ENCODE measurements at regions not wholly inside any gene's neighbourhood (a gene's known extent, or its start where the extent isn't known, plus 50 kb on each side); places are given as distances from the start of the nearest gene placed in this dataset.

DNA sequence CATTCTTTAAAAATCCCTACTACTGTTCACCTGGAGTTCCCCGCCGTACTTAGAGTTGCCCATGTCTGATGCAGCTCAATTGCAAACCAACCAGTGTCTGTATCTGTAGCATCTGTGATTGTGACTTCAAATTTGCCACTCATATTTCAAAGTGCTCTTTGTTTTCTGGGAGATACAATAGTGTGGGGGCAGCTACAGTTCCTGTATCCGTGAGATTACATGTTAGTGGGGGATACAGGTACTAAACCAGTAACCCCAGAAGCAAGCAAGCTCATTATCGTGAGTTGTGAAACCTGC is 140.9 kb downstream of the ANKRD60 start:
- DNase-seq: no peak

DNA sequence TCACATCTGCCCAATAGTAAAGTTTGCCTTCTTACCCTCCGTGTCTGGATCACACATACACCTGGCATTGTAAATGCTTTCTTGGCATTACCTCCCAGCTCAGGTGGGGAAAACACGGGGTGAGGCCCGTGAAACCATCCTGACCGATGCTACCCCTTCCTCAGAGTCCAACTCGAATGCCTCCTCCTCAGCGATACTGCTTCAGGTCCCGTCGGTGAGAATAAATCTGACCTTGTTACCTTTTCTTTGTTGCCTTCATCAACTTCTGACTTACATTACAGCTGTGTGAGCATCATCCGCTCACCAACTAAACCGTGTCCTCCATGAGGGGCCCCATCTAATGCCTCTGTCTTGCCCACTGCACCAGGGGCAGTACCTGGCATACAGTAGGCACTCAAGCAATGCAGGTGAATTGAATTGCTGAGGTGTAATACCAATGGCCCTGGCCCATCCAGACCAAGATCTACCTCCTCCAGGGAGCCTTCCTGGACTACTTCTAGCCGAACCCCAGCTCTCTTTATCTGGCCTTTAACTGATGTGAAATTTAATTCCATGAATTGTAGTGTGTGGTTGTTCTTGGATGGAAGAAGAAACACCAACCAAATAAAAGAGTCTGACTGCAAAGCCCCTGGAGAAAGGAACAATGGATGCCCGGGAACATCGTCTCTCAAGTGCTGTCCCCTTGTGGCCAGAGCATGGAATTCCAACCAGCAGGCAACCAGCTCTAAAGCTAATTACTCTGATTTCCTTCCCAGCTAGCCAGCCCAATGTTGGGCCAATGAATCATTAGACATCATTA is 141.5 kb downstream of the ANKRD60 start:
- DNase-seq: peak; percentile 32

DNA sequence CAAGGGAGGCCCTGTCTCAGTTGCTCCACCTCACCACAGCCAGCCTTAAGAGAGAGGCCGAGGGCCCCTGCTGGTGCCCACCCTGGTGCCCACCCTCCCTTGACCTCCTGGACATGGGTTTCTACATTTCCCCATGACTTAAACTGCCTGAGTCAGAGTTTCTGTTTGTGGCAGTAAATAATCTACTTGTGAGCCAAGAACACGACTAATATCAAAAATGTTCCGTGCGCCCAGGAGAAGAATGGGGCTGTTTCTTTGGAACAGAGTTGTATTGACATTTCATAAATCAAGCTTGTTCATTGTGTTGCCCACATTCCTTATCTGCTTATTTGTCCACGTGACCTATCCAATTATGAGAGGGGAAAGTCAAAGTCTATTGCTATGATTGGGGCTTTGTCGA is 143.5 kb downstream of the ANKRD60 start:
- no peak for DNase-seq

DNA sequence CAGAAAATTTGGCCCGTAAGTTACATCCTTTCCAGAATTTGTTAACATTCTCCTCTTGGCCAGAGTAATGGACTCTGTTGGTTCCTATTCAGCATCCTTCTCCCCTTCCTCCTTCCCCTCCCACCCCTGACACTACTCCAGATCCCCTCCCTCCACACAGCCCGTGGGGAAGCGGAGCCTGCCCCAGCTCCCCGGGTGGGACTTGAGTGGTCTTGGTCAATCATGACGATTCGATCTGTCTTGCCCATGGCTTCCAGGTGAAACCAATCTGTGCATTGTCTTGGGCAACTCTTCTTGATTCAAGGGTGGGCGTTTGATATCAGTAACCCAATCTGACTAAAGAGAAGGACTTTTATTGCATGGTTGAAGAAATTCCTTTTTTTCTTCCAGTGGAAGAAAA is 143.9 kb downstream of the ANKRD60 start:
- DNase-seq: no peak

DNA sequence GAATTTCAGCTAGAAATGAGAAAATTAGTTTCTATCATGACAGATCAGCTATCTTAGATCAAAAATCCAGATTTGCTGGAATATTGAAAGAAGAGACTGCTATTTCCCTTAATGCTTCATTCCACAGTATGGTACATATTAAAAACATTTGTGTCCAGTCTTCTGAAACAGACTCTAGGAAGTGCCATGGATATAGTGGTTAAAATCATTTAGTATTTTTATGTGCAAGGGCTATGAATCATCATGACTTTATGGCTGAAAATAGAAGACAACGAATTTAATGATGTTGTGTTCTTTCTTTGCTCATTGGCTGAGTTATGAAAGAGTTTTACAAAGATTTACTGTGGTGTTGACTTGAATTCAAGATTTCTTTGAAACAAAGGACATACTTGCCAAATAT is 146.6 kb downstream of the ANKRD60 start:
- no peak for DNase-seq

DNA sequence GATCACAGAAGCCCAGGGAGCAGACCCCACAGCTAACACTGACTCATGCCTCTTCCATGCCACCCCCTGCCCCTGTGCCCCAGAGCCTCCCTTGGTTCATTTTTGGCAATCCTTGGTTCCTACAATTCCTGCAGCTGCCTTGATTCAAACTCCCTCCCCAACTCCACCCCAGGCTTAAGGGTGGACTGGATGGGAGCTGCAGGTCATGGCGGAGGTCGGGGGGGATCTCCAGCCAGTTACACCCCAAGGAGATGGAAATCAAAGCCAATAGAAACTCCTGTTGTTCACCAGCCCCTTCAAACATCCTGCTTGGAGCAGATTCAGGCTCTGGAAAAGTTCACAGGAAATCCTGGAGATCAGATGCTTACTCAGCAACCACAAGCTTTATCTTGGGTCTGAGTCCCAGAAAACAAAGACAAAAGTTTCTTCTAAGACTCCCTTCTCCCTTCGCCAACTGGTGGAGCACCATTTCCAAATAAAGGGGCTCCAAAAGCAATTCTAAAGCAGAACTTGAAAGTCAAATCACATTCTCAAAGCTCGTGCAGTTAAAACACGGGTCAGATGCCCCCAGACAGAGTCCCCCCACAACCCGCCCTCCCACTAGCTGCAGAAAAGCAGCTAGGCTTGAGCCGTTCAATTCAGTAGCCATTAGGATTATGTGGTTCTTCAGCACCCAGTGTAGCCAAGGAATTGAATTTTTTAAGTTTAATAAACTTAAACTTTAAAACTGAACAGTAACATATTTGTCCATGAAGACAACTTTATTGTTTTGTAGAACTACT is 149.5 kb downstream of the ANKRD60 start:
- DNase-seq: no peak

DNA sequence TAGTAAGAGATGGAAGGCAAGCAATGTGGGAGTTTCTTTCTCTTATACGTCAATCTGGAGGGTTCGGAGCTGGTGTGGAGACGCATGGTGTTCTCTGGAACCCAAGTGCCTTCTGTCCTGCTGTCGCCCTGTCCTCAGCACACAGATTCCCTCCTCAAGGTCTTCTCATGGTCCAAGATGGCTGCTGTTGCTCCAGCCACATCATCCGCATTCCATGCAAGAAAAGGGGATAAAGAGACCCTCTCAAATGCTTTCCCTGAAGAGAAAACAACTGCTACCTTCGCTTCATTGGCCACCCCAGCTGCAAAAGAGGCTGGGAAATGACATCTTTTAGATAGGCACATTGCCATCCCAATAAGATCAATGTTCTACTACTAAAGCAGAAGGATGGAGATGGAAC is 151.2 kb downstream of the ANKRD60 start:
- no peak for DNase-seq

DNA sequence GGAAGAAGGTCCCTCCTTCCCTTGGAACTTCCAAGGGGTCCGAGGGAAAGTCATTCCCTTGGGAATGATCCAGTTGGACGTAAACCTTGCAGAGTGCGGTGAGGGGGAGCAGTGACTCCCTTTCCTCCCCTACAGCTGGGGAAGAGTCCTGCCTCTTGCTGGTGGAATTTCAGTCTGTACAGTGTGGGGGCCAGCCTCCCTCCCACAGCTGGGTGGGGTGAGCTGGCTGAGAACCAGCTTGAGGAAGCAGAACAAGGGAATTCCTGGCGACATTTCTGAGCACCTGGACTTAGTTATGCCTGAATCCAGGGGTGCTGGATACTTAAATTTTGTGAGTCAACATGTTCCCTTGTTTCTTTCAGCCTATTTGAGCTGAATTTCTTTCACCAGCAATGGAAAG is 152.0 kb downstream of the ANKRD60 start:
- DNase-seq: no peak

DNA sequence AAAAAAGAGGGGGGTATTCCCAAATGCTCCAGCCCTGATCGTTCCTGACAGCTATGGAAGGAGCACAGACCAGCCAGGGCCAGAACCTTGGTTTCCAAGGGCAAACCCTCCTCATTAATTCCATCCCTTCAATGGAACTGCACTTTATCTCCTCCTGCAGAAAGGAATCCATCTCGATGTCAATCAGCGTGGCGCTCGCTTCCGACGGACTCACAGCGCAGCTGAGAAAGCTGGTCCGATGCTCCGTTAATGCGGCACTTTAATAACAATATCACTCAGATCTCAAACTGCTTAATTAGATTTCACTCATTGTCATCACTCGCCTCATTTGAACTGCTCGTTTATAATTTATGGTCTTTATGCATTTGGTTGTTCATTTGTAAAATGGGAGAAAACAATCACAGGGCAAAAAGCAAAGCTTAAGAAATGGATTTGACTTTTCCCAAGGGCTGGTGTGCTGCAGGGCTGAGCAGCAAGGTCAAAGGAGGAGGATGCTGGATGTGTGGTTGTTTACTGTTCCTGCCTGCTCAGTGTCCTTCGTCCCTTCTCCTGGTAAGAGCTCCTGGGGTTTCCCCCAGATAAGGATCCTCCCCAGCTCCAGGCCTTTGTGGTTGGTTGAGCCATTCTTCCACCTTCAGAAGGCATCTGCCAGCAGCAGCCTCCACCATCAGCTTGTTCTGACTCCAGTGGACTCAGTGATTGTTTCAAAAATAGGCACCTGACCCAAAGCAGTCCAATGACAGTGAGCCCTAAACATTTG is 152.7 kb downstream of the ANKRD60 start:
- DNase-seq: no peak

DNA sequence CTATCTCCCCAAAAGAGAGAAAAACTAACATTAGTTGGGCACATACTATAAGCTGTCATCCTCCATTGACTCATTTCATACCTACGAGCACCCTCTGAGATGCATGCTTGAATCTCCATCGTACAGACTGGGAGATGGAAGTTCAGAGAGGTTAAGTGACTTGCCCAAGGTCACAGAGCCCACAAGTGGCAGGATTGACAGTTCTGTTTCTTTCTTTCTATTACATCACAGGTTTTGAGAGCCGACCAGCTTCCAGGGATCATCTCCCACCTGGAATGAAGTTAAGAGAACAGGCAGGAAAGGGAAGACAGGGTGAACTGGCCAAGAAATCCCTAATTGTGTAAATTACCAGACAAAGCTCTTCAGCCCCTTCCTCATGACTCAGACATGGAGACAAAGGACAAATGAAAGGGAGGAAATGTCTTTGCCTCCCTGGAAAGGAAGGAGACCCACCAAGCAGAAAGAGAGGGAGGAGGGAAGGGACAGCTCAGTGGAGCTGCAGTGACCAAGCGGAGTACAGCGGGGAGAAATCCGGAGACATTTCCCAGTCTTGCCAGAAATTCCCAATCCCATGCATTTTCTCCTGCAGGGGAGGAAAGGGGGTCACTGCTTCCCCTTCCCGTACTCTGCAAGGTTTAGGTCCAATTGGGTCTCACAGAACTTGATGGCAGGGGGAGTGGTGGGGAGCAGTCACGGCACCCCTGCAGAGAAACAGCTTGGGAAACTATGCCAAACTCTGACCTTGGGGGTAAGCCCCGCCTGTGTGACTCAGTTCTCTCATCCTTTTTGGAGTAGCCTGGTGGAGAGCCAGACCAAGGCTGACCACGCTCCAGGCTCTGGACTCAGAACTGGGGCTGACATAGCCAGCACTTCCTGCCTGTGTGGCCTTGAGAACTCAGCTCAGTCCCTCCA is 154.3 kb downstream of the ANKRD60 start:
- DNase-seq: no peak

DNA sequence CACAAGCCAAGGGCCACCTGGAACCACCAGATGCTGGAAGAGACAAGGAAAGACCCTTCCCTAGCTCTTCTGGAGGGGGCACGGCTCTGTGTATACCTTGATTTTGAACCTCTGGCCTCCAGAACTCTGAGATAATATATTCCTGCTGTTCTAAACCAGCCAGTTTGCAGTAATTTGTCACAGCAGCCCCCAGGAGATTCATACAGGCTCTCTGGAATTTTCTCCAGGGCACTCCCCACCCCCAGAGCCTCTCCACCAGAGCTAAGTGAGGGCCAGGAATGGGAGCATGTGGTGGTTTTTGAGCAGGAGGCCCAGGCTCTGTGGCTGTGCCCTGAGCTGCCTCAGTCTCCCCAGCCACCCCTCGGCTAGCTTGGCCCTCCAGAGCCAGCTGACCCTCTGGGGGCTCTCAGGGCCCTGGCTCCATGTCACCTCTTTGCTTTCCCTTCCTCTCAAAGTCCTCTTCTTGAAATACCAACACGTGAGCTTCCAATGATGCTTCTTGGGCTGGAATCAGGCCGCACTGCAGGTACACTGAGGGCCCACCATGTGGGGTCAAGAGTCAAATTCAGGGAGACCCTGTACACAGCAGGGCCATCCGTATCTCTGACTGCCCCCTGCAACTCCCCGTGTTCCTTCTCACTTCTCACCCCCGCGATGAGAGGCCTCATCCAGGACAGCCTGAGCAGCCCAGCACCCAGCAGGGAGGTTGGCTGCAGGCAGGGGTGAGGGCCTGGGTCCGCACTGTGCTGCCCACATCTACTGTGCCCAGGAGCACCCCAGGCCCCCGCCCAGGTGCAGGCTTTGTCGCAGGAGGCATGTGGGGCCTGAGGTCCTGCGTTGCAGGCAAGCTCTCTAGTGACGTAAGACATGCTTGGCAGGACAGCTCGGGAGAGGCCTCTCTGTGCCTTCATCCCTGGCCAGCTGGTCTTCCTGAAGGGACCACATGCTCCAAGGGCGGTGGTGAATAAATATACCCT is 155.5 kb downstream of the ANKRD60 start:
- no peak for DNase-seq

DNA sequence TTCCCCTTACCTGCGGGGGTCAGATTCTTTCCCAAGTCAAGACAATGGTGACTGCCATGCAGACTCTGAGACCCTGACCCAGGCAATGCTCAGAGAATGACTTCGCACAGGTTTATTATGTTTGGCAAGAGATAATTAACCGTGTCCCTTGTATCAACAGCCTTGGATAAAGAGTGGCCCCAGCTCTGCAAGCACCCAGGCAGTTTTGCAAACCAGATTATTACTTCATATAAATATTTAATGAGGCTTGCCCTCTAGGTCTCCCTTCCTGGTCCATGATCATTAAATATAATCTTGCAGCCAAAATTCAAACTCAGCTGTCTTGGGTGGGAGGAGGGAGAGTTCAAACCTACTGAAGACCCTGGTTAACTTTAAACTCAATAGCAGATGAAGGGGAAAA is 156.5 kb downstream of the ANKRD60 start:
- DNase-seq: no peak

DNA sequence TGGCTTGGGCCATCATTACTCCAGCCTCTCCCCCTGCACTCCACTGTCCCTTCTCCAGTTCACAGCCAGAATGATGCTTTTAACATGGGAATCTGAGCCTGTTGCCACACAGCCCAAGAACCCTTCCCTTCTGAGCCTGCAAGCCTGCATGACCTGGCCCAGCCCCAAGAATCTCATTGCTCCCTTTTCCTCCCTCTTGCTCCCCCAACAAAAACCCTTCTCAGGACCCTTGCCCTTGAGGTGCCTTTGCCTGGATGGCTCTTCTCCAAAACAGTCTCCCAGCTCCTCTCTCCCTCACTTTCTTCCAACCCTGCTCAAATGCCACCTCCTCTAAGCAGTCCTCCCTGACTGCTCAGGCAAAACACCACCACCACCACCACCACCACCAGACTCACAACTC is 157.2 kb downstream of the ANKRD60 start:
- DNase-seq: no peak

DNA sequence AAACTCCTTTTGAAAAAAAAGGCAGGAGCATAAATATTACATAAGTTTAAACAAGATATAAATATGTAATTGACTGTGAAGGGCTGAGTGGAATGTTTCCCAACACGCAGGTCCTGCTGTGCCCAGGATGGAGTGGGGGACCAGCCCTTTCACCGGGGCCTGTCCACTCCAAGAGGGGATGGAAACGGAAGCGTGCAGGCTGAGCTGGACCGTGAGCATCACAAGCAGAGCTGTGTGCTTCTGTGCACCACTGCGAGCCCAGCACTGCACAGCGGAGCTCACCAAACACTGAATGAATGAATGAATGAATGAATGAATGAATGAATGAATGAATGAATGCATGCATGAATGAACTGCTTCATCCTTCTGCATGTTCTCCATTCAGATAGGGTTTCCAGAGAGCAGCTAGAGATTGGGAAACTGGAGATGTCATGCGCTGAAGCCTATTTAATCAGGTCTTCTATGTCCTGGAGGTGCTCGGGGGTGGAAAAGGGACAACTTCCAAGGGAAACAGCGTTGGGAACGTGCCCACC is 157.7 kb downstream of the ANKRD60 start:
- no peak for DNase-seq

DNA sequence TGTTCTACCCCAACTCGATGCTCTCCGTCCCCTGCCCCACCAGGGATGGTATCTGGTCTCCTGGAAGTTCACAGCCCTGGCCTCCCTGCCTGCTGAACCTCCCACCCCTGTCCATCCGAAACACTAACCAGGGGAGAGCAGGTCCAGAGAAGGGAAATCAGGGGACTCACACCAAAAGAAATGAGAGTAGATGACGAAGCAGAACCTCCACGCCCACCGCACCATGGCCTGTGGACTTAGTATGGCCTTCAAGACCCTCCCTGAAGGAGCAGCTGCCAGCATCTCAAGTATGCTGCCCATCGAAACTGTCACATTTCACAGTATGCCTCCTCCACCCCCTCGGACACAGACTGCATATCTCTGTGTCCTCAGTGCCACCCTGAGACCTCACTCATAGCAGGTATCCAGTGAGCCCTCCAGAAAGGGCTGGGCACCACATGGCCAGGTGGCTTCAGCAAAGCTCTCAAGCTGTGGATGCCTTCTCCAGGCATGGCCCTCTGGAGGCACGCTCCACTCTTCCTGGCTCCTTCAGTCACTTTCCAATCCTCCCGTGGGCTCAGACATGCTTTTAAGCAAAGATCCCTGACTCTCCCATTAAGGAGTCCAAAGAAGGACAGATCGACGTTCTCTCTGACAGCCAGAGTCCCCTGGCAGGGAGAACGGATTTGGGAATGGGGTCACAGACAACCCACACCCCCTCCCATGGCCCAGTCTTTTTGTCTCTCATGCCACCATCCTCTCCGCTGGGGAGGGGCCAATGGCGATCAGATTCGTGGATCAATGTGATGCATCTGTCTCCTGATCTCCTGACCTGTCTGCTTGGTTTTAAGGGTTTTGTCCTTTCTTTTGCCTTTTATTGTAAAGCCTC is 158.4 kb downstream of the ANKRD60 start:
- no peak for DNase-seq

DNA sequence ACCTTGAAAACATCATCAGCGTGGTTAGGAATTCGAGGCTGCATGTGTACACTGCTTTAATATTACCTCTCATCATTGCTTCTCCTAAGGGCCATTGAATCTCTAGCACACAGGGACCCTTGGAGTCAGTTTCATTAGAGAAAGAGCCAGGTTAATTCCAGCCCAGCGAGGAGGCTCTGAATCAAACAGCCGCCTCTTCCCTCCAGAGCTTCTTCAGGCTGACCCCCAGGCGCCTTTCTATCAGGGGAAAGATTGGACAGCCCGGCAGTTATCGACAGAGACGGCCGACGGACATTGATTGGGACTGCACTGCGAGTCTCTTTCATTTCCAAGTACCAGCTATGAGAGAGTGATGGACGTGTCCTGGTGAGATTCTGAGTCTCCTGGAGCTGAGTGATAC is 159.2 kb downstream of the ANKRD60 start:
- DNase-seq: no peak

DNA sequence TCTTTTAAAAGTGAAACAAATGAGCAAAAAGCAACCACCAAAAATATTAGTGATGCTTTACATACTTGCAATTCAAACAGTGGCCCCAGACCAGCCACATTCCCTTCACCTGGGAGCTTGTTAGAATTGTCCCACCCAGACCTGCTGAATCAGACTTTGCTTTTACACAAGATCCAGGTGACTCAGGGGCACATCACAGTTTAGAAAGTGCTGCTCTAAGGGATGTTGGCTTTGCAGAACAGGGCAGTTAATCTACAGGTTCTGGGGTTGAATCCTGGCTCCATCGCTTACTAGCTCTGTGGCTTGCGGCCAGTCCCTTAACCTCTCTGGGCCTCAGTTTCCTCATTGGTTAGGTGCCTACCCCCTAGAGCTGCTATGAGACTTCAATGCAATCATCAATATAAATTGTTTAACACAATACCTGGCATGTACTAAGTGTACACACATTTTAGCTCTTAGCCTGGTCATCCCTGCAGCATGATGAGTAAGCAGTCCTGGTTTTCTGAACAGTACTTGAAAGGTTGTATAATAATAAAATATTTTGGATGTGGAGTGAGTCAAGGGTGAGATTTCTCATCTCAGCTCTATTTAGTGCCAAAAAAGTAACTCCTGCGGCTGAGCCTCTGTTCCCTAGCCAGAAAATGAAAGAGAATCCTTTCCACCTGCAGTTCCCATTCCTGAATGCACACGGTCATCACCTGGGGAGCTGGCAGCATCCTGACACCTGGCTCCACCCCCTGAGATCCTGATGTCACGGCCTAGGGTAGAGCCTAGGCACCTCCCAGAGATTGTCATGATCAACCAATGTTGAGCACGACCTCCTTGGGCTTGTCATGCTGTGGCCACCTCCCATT is 162.7 kb downstream of the ANKRD60 start:
- no peak for DNase-seq

DNA sequence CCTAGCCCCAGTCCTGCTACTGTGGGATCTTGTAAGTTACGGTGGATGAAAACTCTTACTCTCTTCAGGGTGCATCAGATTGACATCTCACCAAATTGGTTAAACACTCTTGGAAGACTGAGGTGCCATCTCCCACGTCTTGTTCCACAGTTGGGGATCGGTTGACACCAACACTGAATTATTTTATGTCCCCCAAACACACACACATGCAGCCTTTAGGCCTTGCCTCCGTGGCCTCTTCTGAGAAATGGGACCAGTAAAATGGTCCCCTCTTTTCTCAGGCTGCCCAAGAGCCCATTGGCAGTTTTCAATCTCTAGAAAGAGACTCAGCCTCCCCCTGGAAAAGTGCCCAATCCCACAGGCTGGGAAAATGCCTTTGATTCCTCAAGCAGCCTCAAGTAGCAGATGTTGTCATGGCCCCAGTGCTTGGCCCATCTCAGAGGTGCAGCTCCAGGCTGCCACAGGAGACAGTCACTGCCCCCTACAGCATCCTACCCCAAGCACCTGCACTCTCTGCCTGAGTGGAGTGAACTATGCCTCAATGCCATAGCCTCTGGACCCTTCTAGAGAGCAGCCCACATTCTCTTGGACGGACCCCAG is 163.9 kb downstream of the ANKRD60 start:
- no peak for DNase-seq

DNA sequence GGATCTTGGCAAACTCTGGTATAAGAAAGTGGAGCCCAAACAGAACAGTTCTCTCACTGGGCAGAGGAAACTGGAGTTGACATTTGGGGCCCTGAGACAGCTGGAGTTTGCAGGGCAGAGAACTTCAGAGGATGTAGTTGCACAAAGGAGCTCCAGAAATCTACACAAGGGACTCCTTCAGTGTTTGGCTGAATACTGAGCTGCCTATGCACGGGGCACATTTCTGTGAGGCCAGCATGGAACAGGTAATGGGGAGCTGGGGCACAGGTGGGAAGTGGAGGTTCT is 169.3 kb downstream of the ANKRD60 start:
- no peak for DNase-seq

Data from NCI-H2029 treated with DMSO at 0.1 percent for 48 hours (cell line).